ENCODE measurements at regions not wholly inside any gene's neighbourhood (a gene's known extent, or its start where the extent isn't known, plus 50 kb on each side); places are given as distances from the start of the nearest gene placed in this dataset.

GRCh38 chr3:69540706-69541581, 155.1 kb upstream of the FRMD4B start (continued):
- TF ChIP-seq NFIC (IDR thresholded peaks at IDR 0.05; ENCODE audit: borderline replicate concordance) (no peak), EP300 (IDR thresholded peaks at IDR 0.05; ENCODE audit: borderline replicate concordance in 1 of 2, low read depth in 1 of 2, low read length in 1 of 2) (no peak)

GRCh38 chr3:69539134-69539533, 153.2 kb upstream of the FRMD4B start:
- no peak overlapping the region for H3K4me2 ChIP-seq
- H3K9ac ChIP-seq, result no peak overlapping the region
- H3K36me3 ChIP-seq (replicated peaks in 1 of 2; ENCODE audit: control insufficient read depth in 1 of 2, insufficient read depth in 2 of 2, low read length in 1 of 2), result no peaks in the 10 kb centered on the region
- H3K79me2 ChIP-seq (ENCODE audit: insufficient read depth), result no peaks in the 10 kb centered on the region
- H3K9me2 ChIP-seq, result no peaks in the 10 kb centered on the region
- no peak overlapping the region for H3K4me3 ChIP-seq (ENCODE audit: low read depth in 2 of 2, low read length in 1 of 2)
- no peaks in the 10 kb centered on the region for H3K9me3 ChIP-seq
- H3K27ac ChIP-seq (ENCODE audit: low read depth in 2 of 2, low read length in 1 of 2), result no peak overlapping the region
- no peaks in the 10 kb centered on the region for H3F3A ChIP-seq (replicated peaks; ENCODE audit: insufficient read depth)
- no peak for DNase-seq
- H2AFZ ChIP-seq (ENCODE audit: low read depth), result no peak overlapping the region
- TF ChIP-seq SIN3A (IDR thresholded peaks at IDR 0.05; ENCODE audit: borderline replicate concordance, low read depth, low read length), result no peak
- TF ChIP-seq TEAD4 (IDR thresholded peaks at IDR 0.05; ENCODE audit: borderline replicate concordance, insufficient read depth), result no peak
- no peak for TF ChIP-seq RFX5 (IDR thresholded peaks at IDR 0.05; ENCODE audit: low read length)
- TF ChIP-seq EZH2phosphoT487 (IDR thresholded peaks at IDR 0.05; ENCODE audit: borderline replicate concordance, low read depth), result no peak
- no peak for TF ChIP-seq FOXM1 (IDR thresholded peaks at IDR 0.05; ENCODE audit: low read depth)
- TF ChIP-seq MAX (IDR thresholded peaks at IDR 0.05; ENCODE audit: low read depth), result no peak
- TF ChIP-seq PBX3 (IDR thresholded peaks at IDR 0.05), result no peak
- TF ChIP-seq ZBTB33 (IDR thresholded peaks at IDR 0.05; ENCODE audit: borderline replicate concordance, low read depth), result no peak
- TF ChIP-seq RCOR1 (IDR thresholded peaks at IDR 0.05; ENCODE audit: low read length), result no peak
- no peak for TF ChIP-seq MXI1 (IDR thresholded peaks at IDR 0.05; ENCODE audit: low read depth, low read length)
- TF ChIP-seq RXRA (IDR thresholded peaks at IDR 0.05; ENCODE audit: borderline replicate concordance, low read depth), result no peak
- no peak for TF ChIP-seq RAD21 (IDR thresholded peaks at IDR 0.05; ENCODE audit: low read length)
- no peak for TF ChIP-seq MEF2A (IDR thresholded peaks at IDR 0.05; ENCODE audit: borderline replicate concordance, low read depth)
- H3K27me3 ChIP-seq (ENCODE audit: insufficient read depth), result peaks cover 7% of the 10 kb centered on the region
- peaks cover 0 to 3% of the 10 kb centered on the region in 2 experiments; a peak in 2 of 4 replicates for H3K4me1 ChIP-seq (ENCODE audit: control insufficient read depth in 1 of 2, insufficient read depth in 2 of 2, low read depth in 1 of 2, low read length in 1 of 2)
- 14% methylated on average over 2 of the region's 2 CpGs for WGBS (ENCODE audit: low lambda C conversion rate)
- ChIA-PET POLR2A (no interaction called here), CTCF (no interaction called here)
- H4K20me1 ChIP-seq (ENCODE audit: insufficient read depth), result no peaks in the 10 kb centered on the region

All from SK-N-SH (cell line).